Retinal pigment epithelial cell (primary cell): ENCODE measurements at regions not wholly inside any gene's neighbourhood (a gene's known extent, or its start where the extent isn't known, plus 50 kb on each side); places are given as distances from the start of the nearest gene placed in this dataset.

Experiments used
- DNase-seq: peaks from one replicate; pipeline ENCODE4 v3.0.0-alpha.2; 2010; ENCODE audit warnings: low read depth
- H3K4me3 ChIP-seq: 2 replicates; pipeline ENCODE4 v1.5.1; 2011; ENCODE audit warnings: mild to moderate bottlenecking, low read length, control low read depth, moderate library complexity
- TF ChIP-seq, protein P1 (sequence below): conservative IDR thresholded peaks from 2 replicates; pipeline ENCODE4 v1.5.1; 2011; ENCODE audit warnings: low read depth, low read length, control low read depth, inconsistent platforms

DNA sequence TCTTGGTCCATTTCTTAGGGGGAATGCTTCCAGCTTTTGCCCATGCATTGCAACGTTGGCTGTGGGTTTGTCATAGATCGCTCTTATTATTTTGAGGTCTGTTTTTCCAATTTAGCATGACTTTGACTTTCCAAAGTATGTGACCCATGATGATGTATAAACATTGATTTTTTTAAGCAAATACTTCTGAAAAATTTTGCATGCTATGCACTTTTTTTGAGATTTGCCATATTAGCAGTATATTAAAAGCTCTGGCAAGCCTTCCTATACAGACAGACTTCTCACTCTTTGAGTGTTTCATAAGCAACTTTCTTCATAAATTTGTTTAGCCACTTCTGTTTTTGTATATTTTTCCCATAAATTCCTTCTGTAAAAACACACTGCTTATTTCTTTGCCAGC lies 746.4 kb upstream of the LCORL start:
- no peak for DNase-seq
- no peak overlapping the region for H3K4me3 ChIP-seq
- TF ChIP-seq, protein P1, sequence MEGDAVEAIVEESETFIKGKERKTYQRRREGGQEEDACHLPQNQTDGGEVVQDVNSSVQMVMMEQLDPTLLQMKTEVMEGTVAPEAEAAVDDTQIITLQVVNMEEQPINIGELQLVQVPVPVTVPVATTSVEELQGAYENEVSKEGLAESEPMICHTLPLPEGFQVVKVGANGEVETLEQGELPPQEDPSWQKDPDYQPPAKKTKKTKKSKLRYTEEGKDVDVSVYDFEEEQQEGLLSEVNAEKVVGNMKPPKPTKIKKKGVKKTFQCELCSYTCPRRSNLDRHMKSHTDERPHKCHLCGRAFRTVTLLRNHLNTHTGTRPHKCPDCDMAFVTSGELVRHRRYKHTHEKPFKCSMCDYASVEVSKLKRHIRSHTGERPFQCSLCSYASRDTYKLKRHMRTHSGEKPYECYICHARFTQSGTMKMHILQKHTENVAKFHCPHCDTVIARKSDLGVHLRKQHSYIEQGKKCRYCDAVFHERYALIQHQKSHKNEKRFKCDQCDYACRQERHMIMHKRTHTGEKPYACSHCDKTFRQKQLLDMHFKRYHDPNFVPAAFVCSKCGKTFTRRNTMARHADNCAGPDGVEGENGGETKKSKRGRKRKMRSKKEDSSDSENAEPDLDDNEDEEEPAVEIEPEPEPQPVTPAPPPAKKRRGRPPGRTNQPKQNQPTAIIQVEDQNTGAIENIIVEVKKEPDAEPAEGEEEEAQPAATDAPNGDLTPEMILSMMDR = no peak

DNA sequence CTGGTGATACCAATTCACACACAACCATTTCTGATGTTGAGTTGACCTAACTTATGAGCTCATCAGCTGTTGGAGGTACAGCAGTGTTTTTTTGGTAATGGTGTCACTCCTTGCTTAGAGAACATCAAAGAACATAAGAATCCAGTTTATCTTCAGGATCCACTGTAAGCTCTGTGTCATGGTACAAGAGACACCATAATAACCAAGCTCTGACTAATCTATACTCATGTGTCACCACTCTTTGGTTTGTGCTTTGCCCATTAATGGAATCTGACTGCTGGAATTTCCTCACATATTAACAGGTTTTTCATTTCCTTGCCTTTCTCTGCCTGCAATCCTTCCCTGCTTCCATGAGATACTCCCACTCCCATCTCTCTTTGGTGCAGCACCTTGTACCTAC lies 735.1 kb upstream of the LCORL start:
- no peak for DNase-seq
- TF ChIP-seq, protein P1 = no peak
- H3K4me3 ChIP-seq = no peak overlapping the region

DNA sequence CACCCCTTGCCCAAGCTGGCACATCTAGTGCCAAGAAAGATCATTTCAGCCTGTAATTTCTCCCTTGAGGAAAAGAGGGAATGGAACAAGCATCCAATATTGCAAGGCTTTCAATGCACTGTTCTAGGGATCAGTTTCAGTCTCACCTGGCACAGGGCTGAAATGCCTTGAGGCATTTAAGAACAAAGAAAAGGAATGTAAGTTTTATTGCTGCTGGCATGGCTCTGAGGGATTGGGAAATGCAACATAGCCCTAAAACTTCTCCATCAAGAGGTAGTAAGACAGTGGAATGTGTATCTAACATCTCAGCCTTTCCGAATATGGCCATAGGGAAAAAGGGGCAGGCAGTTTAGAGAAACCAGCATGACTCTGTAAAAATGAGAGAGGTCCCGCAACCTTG lies 732.6 kb upstream of the LCORL start:
- TF ChIP-seq, protein P1 = no peak
- no peak for DNase-seq
- no peak overlapping the region for H3K4me3 ChIP-seq

DNA sequence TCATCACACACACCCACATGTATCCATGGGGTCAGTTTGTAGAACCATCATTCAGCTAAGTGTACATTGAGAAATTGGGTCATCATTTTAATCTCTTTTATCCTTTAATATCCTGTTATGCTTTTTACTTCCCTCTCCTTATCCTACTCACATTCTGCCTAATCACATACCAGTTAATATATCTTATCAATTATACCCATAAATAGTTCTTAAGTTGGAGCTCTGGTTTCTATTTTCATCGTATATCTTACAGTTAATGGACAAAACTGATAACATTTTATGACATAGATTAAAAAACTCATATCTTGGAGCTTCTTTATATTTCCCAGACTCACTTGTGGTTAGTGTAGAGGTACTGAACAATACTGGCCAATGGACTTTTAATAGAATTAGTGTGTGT lies 729.5 kb upstream of the LCORL start:
- no peak for DNase-seq
- TF ChIP-seq, protein P1 = no peak
- no peak overlapping the region for H3K4me3 ChIP-seq

DNA sequence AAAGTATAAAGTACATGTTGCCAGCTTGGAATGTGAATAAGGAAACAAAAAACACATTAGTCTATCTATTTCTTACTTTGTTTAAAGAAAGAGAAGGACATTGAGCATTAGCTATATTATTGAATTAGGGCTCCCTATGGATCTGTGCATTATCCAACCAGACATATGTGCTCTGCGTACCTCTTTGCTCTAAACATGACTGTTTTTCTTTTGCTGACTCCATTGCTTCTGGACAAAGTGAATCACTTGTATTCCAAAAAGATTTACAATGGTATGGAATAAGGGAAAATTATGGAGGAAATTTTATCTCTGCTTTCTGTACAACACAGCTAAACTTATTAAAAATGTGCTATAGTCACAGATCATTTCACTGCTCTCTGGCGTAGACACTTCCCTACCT lies 727.8 kb upstream of the LCORL start:
- no peak for DNase-seq
- H3K4me3 ChIP-seq = no peak overlapping the region
- TF ChIP-seq, protein P1 = no peak

DNA sequence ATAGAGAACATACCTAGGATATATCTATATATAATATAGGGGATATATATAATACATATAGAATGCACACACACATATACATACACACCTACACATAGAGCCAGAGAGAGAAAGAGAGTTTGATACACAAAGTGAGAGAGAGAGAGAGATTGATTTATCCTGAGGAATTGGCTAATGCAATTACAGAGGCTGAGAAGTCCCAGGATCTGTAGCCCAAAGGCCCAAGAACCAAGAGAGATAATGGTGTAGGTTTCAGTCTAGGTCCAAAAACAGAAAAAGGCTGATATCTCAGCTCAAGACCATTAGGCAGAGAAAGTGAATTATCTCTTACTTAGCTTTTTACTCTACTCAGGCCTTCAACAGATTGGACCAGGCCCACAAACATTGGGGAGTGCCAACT lies 715.0 kb upstream of the LCORL start:
- H3K4me3 ChIP-seq = no peak overlapping the region
- TF ChIP-seq, protein P1 = no peak
- no peak for DNase-seq

DNA sequence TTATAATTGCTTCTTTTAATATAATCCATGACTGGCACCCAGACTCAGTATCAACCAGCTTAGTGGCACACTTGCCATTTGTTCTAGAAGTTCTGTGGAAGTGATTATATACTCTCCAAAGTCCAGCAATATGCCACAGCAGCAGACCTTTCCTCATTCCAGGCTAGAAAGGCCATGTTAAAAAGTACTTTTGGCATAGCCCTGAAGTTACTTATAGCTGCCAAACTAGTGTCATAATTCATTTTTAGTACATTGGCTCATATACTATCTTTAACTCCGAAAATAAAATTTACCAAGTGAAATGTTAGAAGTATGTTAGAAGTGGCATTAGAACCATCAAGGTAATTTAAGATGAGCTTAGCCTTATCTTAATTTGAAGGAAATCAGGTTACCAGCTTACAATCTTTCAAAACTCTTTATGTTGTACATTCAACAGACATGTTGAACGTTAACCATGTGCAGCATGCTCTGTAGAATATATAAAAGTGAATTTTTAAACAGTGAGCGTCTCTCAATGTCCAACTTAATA lies 714.2 kb upstream of the LCORL start:
- DNase-seq = no peak
- TF ChIP-seq, protein P1 = no peak
- no peak overlapping the region for H3K4me3 ChIP-seq
